Activated naive CD4-positive, alpha-beta T cell treated with anti-CD3 and anti-CD28 coated beads for 36 hours (primary cell): ENCODE measurements at regions not wholly inside any gene's neighbourhood (a gene's known extent, or its start where the extent isn't known, plus 50 kb on each side); places are given as distances from the start of the nearest gene placed in this dataset.

Source experiments
- CTCF ChIA-PET: fragments of 350-600 bp; sonication (Branson Sonifier 250); formaldehyde crosslinking; loops from one replicate; lab custom pipeline; 2021; ENCODE audit warnings: antibody characterized with exemption; lab: Charles Lee
- DNase-seq: peaks from one replicate; pipeline ENCODE4 v3.0.0-alpha.2; 2020
- H3K27ac Mint-ChIP-seq: one replicate; pipeline ENCODE4 v1.8.0; 2021; ENCODE audit warnings: mild to moderate bottlenecking, mixed read lengths
- H3K27me3 Mint-ChIP-seq: one replicate; pipeline ENCODE4 v1.8.0; 2021; ENCODE audit warnings: low read depth, mixed read lengths
- H3K36me3 Mint-ChIP-seq: one replicate; pipeline ENCODE4 v1.8.0; 2021; ENCODE audit warnings: low read depth, mixed read lengths
- H3K4me1 Mint-ChIP-seq: one replicate; pipeline ENCODE4 v1.8.0; 2021; ENCODE audit warnings: low read depth, mixed read lengths
- H3K4me3 Mint-ChIP-seq: one replicate; pipeline ENCODE4 v1.8.0; 2021; ENCODE audit warnings: mild to moderate bottlenecking, moderate library complexity, mixed read lengths
- H3K9me3 Mint-ChIP-seq: one replicate; pipeline ENCODE4 v1.8.0; 2021; ENCODE audit warnings: mixed read lengths
- intact Hi-C: fragments of 100-400 bp; cut with micrococcal nuclease; formaldehyde crosslinking; loops from one replicate; pipeline ENCODE4 v1.15.1; 2023

DNA sequence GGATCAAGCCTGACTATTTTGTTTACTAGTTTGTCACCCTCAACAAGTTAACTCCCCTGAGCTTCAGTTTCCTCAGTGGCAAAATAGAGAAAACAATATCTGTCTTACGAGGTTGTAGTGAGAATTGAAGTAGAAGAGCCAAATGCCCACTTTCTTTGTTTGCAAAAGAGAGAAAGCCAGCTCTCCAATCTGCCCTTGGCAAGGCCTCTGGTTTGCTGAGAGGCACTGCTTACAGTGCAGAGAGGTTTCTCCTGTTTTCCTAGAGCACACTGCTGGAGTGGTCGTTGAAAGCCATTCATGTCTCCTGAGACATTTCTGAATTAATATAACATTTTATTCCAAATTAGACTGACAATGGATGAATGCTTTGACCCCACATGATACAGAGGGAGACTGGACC lies 260.5 kb upstream of the IGF1R start:
- no peak for DNase-seq
- CTCF ChIA-PET = no interaction called here
- Mint-ChIP-seq H3K9me3 (no peaks in the 10 kb centered on the region), H3K4me1 (no peaks in the 10 kb centered on the region), H3K27me3 (peaks cover 29% of the 10 kb centered on the region), H3K36me3 (no peaks in the 10 kb centered on the region), H3K4me3 (no peak overlapping the region), H3K27ac (no peak overlapping the region)
- intact Hi-C loops = no loop called here

DNA sequence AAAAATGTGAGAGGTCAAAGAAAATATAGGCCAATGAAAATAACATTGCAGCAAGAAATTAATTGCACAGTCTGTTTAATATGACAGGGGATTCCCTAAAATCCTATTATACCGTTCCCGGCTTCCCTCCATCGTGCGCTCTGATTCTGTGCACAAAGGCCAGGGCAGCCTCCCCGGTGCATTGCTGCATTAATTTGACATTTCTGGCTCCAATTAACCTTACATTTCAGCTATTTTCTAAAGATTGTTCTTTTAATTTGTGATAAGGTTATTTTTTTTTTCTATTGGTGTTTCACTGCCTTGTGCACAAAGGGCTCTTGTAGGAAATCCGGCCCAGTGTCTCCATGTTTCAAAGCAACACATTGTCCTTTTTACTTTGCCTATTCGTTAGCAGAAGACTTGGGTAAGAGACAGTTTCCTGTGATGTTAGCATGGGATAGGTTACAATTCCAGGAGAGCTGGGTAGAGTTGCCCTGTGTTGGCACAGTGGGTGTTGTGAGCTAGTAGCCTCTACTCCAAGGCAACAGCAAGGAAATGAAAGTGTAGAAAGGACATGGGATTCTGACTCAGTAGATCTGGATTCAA lies 257.3 kb upstream of the IGF1R start:
- DNase-seq = no peak
- H3K9me3 Mint-ChIP-seq = no peaks in the 10 kb centered on the region
- no peak overlapping the region for H3K4me3 Mint-ChIP-seq
- CTCF ChIA-PET = interaction anchor here (1.2 kb wide), 1 partner anchor 17 kb away, joined by 3 read pairs; no protein-coding TSS in a partner anchor
- H3K36me3 Mint-ChIP-seq = no peaks in the 10 kb centered on the region
- H3K27me3 Mint-ChIP-seq = peaks cover 21% of the 10 kb centered on the region
- H3K27ac Mint-ChIP-seq = no peak overlapping the region
- intact Hi-C loops = no loop called here
- H3K4me1 Mint-ChIP-seq = no peaks in the 10 kb centered on the region

DNA sequence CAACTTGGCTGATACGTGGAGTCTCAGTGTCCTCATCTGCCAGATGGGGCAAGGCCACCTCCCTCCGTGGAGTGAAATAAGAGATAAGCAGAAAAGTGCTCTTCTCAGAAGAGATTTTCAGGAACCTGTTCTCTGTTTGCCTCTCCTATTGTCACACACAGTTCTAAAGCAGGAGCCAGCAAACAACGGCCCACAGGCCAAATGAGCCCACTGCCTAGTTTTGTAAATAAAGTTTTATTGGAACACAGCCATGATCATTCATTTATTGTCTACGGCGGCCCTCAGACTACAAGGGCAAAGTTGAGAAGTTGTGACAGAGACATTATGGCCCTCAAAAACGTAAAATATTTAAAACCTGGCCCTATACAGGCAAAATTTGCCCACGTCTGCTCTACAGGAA lies 256.8 kb upstream of the IGF1R start:
- no peak overlapping the region for H3K27ac Mint-ChIP-seq
- no peak for DNase-seq
- CTCF ChIA-PET = interaction anchor here (1.2 kb wide), 1 partner anchor 18 kb away, joined by 3 read pairs; no protein-coding TSS in a partner anchor
- H3K4me1 Mint-ChIP-seq = no peaks in the 10 kb centered on the region
- intact Hi-C loops = no loop called here
- no peaks in the 10 kb centered on the region for H3K9me3 Mint-ChIP-seq
- H3K36me3 Mint-ChIP-seq = no peaks in the 10 kb centered on the region
- peaks cover 16% of the 10 kb centered on the region for H3K27me3 Mint-ChIP-seq
- H3K4me3 Mint-ChIP-seq = no peak overlapping the region

DNA sequence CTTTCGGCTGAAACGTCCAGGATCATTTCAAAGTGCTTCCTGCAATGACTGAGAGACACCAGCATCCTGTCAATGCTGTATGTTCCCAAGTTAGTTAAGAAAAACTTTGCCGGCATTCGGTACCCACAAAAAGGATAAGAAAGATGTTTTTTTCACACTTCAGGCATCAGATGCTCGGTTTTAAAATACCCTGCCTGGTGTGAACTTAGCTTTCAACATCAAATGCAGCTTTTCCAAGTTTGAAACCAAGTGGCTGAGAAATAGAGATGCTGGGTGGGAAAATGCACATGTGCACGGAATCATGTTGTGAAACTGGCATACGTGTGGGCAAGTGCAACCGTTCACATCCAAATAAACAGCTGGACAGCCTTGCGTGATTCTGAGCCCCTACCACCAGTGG lies 254.9 kb upstream of the IGF1R start:
- CTCF ChIA-PET = no interaction called here
- intact Hi-C loops = no loop called here
- Mint-ChIP-seq H3K4me1 (no peaks in the 10 kb centered on the region), H3K9me3 (no peaks in the 10 kb centered on the region), H3K36me3 (no peaks in the 10 kb centered on the region), H3K27ac (no peak overlapping the region), H3K27me3 (peaks cover 15% of the 10 kb centered on the region), H3K4me3 (no peak overlapping the region)
- no peak for DNase-seq

DNA sequence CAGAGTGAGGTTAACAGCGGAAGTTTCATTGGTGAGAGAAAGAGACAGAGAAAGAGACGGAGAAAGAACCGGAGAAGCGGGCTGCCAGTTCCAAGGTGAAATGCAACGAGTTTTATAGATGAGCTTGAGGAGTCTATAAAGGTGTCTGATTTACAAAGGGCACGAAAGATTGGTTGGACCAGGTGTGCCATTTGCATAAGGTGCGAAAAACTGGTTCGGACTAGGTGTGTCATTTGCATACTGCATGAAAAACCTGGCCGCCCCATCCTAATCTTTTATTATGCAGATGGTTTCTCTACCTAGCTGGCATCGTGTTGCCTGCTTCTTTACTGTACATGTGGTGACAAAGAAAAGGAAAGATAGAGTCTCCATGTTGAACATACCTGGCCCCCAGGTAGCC lies 253.8 kb upstream of the IGF1R start:
- intact Hi-C loops = no loop called here
- Mint-ChIP-seq H3K9me3 (no peaks in the 10 kb centered on the region), H3K27me3 (peaks cover 15% of the 10 kb centered on the region), H3K4me1 (no peaks in the 10 kb centered on the region), H3K27ac (no peak overlapping the region), H3K36me3 (no peaks in the 10 kb centered on the region), H3K4me3 (no peak overlapping the region)
- no peak for DNase-seq
- CTCF ChIA-PET = interaction anchor here (1.0 to 1.5 kb wide), 2 partner anchors 20 to 28 kb away, joined by 3 to 4 read pairs; no protein-coding TSS in a partner anchor

DNA sequence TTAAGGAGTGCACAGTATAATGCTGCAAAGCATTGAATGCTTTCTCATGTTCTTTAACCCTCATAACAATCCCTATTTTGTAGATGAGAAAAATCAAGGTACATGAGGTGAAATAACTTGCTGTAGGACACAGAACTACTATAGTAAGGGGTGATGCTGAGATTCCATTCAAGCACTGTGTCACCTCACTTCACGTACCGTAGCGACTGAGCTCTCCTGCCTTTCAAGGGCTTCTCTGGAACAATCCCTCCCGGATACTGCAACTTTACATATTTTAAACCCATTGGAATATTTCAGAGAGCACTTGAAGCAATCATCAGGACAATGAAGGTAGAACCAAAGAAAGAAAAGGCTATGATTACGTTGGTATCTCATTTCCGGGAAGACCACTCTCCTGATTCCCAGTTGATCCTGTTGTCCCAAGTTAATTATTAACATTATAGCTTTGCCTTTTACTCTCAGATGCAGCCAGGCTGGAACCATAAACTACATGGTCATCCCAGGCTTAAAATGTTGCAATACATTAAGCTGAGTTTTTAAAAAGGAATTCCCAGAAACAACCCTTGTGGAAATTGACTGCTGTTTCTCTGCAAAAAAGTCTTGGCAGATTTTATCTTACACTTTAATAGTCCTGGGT lies 252.2 kb upstream of the IGF1R start:
- H3K27ac Mint-ChIP-seq = no peak overlapping the region
- no peak for DNase-seq
- no peaks in the 10 kb centered on the region for H3K9me3 Mint-ChIP-seq
- H3K36me3 Mint-ChIP-seq = no peaks in the 10 kb centered on the region
- intact Hi-C loops = no loop called here
- no peak overlapping the region for H3K4me3 Mint-ChIP-seq
- no peaks in the 10 kb centered on the region for H3K4me1 Mint-ChIP-seq
- peaks cover 14% of the 10 kb centered on the region for H3K27me3 Mint-ChIP-seq
- CTCF ChIA-PET = interaction anchor here (0.7 to 1.5 kb wide), 2 partner anchors 26 kb away, joined by 3 read pairs; no protein-coding TSS in a partner anchor

DNA sequence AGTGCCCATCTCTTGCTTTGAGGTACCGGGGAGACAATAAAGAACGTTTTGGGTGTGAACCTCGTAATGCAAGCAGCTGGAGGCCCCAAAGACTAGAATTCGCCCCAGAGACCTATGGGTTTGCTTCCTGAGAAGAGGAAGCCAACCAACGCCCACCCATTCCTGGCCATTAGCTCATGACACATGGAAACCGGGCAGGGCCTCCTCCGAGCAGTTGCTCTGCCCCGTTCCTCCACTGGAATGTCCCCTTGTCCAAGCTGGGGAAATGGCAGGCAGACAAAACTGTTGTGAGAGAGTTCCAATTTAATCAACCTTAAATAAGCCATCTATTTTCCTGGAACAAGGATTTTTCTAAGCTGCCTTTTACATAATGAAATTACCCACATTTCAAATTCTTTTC lies 250.9 kb upstream of the IGF1R start:
- intact Hi-C loops = no loop called here
- Mint-ChIP-seq H3K36me3 (no peaks in the 10 kb centered on the region), H3K4me1 (no peaks in the 10 kb centered on the region), H3K4me3 (no peak overlapping the region), H3K27ac (no peak overlapping the region), H3K9me3 (no peaks in the 10 kb centered on the region), H3K27me3 (peaks cover 14% of the 10 kb centered on the region)
- DNase-seq = no peak
- CTCF ChIA-PET = interaction anchor here (0.6 to 1.2 kb wide), 2 partner anchors 86 to 162 kb away, joined by 3 read pairs; no protein-coding TSS in a partner anchor

DNA sequence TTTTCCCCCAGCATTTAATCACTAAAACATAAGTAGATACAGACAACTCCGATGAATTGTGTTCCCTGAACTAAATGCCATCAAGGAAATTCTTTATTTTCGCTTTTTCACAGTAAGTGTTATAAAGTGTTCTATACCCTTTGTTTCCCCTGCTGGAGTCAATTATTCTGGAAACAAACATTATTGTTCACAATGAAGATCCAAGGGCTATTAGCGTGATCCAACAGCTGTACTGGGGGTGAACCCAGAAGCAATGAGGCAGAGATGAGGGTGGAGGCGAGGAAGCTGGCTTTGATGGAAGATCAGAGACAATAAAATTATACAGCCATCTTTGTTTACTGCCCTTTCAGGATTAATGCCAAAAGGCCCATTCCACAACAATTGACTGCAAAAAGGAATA lies 250.3 kb upstream of the IGF1R start:
- Mint-ChIP-seq H3K36me3 (no peaks in the 10 kb centered on the region), H3K4me1 (no peaks in the 10 kb centered on the region), H3K4me3 (no peak overlapping the region), H3K9me3 (no peaks in the 10 kb centered on the region), H3K27ac (no peak overlapping the region), H3K27me3 (peaks cover 14% of the 10 kb centered on the region)
- intact Hi-C loops = no loop called here
- no peak for DNase-seq
- CTCF ChIA-PET = no interaction called here

DNA sequence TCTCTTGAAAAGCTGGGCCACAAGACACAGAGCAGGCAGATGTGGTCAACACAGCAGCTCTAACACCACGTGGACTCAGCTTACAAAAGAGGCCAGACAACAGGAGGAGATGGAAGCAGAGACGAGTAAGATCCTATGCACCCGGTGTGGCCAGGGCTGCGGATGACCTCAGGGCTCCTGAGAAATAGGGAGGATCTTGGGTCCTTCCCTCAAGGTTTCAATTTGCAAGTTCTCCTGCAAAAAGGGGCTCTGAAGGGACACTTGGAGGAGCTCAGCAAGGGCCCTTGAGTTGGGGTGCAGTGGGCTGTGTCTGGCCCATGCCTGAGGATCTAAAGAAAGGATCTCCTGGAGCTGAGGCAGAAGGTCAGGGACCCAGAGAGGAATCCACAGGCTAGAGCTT lies 249.5 kb upstream of the IGF1R start:
- H3K27me3 Mint-ChIP-seq = peaks cover 11% of the 10 kb centered on the region
- no peak overlapping the region for H3K4me3 Mint-ChIP-seq
- H3K36me3 Mint-ChIP-seq = no peaks in the 10 kb centered on the region
- CTCF ChIA-PET = no interaction called here
- no peak overlapping the region for H3K27ac Mint-ChIP-seq
- intact Hi-C loops = no loop called here
- H3K9me3 Mint-ChIP-seq = no peaks in the 10 kb centered on the region
- DNase-seq = no peak
- no peaks in the 10 kb centered on the region for H3K4me1 Mint-ChIP-seq

DNA sequence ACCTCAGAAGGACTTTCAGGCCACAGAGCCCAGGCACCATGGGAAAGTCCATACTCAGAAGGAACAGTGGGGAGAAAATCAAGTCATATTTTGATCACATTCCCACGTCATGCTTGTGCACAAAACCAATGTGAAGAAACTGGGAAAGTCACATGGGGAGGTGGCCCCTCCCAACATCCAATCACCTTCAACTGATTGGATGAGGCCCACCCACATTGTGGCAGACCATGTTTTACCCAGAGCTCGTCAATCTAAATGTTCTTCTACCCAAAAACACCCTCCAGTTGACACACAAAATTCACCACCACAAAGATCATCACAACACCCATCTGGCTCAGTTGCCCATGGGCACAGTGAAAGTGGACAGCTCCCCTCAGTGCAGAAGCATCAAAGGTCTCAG lies 248.2 kb upstream of the IGF1R start:
- CTCF ChIA-PET = interaction anchor here (1.1 kb wide), 1 partner anchor 28 kb away, joined by 3 read pairs; no protein-coding TSS in a partner anchor
- H3K27ac Mint-ChIP-seq = no peak overlapping the region
- no peaks in the 10 kb centered on the region for H3K36me3 Mint-ChIP-seq
- no peak overlapping the region for H3K4me3 Mint-ChIP-seq
- DNase-seq = no peak
- H3K9me3 Mint-ChIP-seq = no peaks in the 10 kb centered on the region
- no peaks in the 10 kb centered on the region for H3K4me1 Mint-ChIP-seq
- intact Hi-C loops = no loop called here
- H3K27me3 Mint-ChIP-seq = peaks cover 8% of the 10 kb centered on the region

DNA sequence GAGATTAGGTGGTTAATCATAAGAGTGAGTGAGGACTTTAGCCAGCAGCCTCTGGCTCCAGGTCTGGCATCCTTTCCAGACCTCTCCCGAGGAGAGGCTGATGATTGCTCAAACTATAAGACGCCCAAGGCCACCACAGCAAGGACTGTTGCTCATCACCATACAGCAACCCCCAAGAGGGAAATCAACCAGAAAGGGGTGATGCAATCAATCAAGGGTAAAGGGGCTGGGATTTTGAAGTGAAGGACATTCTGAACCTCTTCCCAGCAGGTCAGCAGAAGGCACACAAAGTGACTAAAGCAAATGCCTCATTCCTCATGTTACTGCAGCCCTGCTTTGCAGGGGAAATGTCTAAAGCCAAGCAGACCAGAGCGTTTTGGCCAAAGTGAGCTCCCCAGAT lies 247.3 kb upstream of the IGF1R start:
- no peak overlapping the region for H3K27ac Mint-ChIP-seq
- H3K27me3 Mint-ChIP-seq = peaks cover 4% of the 10 kb centered on the region
- H3K4me1 Mint-ChIP-seq = no peaks in the 10 kb centered on the region
- no peak for DNase-seq
- no peak overlapping the region for H3K4me3 Mint-ChIP-seq
- H3K36me3 Mint-ChIP-seq = no peaks in the 10 kb centered on the region
- CTCF ChIA-PET = no interaction called here
- intact Hi-C loops = no loop called here
- H3K9me3 Mint-ChIP-seq = no peaks in the 10 kb centered on the region

DNA sequence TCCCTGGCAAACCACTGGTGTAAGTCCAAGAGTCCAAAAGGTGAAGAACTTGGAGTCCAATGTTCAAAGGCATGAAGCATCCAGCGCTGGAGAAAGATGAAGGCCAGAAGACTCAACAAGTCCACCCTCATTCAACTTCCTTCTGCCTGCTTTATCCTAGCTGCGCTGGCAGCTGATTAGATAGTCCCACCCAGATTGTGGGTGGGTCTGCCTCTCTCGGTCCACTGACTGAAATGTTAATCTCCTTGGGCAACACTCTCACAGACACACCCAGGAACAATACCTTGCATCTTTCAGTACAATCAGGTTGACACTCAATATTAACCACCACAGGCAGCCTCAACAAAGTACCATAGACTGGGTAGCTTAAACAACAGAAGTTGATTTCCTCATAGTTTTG lies 245.9 kb upstream of the IGF1R start:
- no peak for DNase-seq
- Mint-ChIP-seq H3K4me1 (no peaks in the 10 kb centered on the region), H3K36me3 (no peaks in the 10 kb centered on the region), H3K27ac (no peak overlapping the region), H3K27me3 (peaks cover under 1% of the 10 kb centered on the region), H3K9me3 (no peaks in the 10 kb centered on the region), H3K4me3 (no peak overlapping the region)
- CTCF ChIA-PET = interaction anchor here (1.0 kb wide), 1 partner anchor 26 kb away, joined by 3 read pairs; no protein-coding TSS in a partner anchor
- intact Hi-C loops = no loop called here

DNA sequence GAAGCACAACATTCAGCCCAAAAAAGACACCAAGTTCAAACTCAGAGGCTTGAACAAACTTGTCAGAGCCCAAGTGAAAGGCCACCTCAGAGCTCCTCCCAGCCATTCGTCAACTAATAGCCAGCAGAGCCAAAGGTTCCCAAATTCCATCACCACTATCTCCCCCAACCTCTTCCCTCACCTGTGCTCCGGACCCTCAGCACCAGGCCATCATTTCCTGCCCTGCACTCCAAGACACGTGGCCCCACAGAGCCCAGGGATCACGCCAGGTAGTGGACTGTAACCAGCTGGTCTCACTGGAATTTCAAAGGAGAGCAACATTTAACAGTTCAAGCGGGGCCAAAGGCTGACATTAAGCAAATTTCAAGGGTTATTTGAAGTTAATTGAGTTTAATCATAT lies 245.2 kb upstream of the IGF1R start:
- H3K4me1 Mint-ChIP-seq = no peaks in the 10 kb centered on the region
- H3K27ac Mint-ChIP-seq = no peak overlapping the region
- no peak for DNase-seq
- no peaks in the 10 kb centered on the region for H3K27me3 Mint-ChIP-seq
- CTCF ChIA-PET = interaction anchor here (0.6 kb wide), 1 partner anchor 16 kb away, joined by 3 read pairs; no protein-coding TSS in a partner anchor
- intact Hi-C loops = no loop called here
- no peaks in the 10 kb centered on the region for H3K36me3 Mint-ChIP-seq
- H3K4me3 Mint-ChIP-seq = no peak overlapping the region
- H3K9me3 Mint-ChIP-seq = no peaks in the 10 kb centered on the region
